Ovary (tissue), 3 donors: ENCODE measurements at regions not wholly inside any gene's neighbourhood (a gene's known extent, or its start where the extent isn't known, plus 50 kb on each side); places are given as distances from the start of the nearest gene placed in this dataset.

Experiments
- CTCF ChIP-seq, 3 donors: fragments of 450-650 bp in 2 of 3; fragments of 200-600 bp in 1 of 3; IDR thresholded peaks; one replicate each; pipeline versions ENCODE4 v1.5.1 to v1.8.0; 2016 to 2022; ENCODE audit warnings: antibody characterized with exemption in 3 of 3, mild to moderate bottlenecking in 1 of 3
- EP300 ChIP-seq: sonication (generic); formaldehyde crosslinking; IDR thresholded peaks from one replicate; pipeline ENCODE4 v1.6.1; 2017; ENCODE audit warnings: antibody characterized with exemption
- POLR2A ChIP-seq: fragments of 450-650 bp; IDR thresholded peaks from one replicate; pipeline ENCODE4 v1.6.1; 2017; ENCODE audit warnings: antibody characterized with exemption, mild to moderate bottlenecking, moderate library complexity
- donor health status: DM: no; HTN: no; CAD: no.

- TF ChIP-seq CTCF (IDR thresholded peaks at IDR 0.05) (no peak), POLR2A (no peak), EP300 (no peak)
Observed at GRCh38 chr2:198776616-198777406, 680.9 kb downstream of the SATB2 start.
